GM12891 (cell line): ENCODE measurements at regions not wholly inside any gene's neighbourhood (a gene's known extent, or its start where the extent isn't known, plus 50 kb on each side); places are given as distances from the start of the nearest gene placed in this dataset.

Experiments
- PAX5 ChIP-seq: IDR thresholded peaks from 2 replicates; pipeline ENCODE4 v1.6.1; 2011; ENCODE audit warnings: low read length, moderate library complexity, mild to moderate bottlenecking; ENCODE audit not compliant: insufficient read depth, severe bottlenecking
- POLR2A ChIP-seq: IDR thresholded peaks from 2 replicates; pipeline ENCODE4 v1.6.1; 2011; ENCODE audit warnings: low read depth, low read length, control low read depth
- POLR2AphosphoS5 ChIP-seq: IDR thresholded peaks from 2 replicates; pipeline ENCODE4 v1.6.1; 2011; ENCODE audit warnings: low read depth, low read length, control low read depth
- SPI1 ChIP-seq: IDR thresholded peaks from 2 replicates; pipeline ENCODE4 v1.6.1; 2011; ENCODE audit warnings: low read depth, low read length, control low read depth
- TAF1 ChIP-seq: IDR thresholded peaks from 2 replicates; pipeline ENCODE4 v1.6.1; 2011; ENCODE audit warnings: low read depth, low read length, control low read depth

DNA sequence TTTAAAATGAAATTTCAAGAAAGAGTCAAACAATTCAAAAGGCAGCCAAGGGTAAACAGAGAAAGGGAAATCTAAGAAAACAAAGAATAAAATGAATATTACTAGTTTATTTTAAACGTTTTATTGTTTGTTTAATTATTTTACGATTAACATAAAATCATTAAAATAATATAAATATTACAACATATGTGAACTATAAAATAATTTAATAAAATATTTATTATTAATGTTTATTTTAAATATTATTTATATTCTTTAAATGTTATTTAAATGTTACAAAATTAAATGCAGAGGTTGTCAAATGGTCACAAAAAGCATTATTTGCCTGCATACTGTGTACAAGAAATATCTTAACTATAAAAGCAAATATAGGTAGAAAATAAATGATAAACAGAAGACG, 786.7 kb upstream of the GHITM start:
- TF ChIP-seq POLR2A (no peak), POLR2AphosphoS5 (no peak), PAX5 (no peak), TAF1 (no peak), SPI1 (no peak)
